ENCODE measurements at regions not wholly inside any gene's neighbourhood (a gene's known extent, or its start where the extent isn't known, plus 50 kb on each side); places are given as distances from the start of the nearest gene placed in this dataset.

GRCh38 chr9:71552480-71552879, 215.8 kb downstream of the CEMIP2 start:
- TF ChIP-seq CTCF (IDR thresholded peaks at IDR 0.05) = no peak
- TF ChIP-seq EZH2 (IDR thresholded peaks at IDR 0.05) = no peak
